Hematopoietic multipotent progenitor cell treated with erythropoietin and hydrocortisone succinate and interleukin-3 and kit ligand, for 8 days (in vitro differentiated cells): ENCODE measurements at regions not wholly inside any gene's neighbourhood (a gene's known extent, or its start where the extent isn't known, plus 50 kb on each side); places are given as distances from the start of the nearest gene placed in this dataset.
A peak's percentile ranks its signal among the peaks of the same experiment; 100 is the strongest.

Experiments
- DNase-seq: peaks from one replicate; pipeline ENCODE4 v3.0.0-alpha.2; 2015

DNA sequence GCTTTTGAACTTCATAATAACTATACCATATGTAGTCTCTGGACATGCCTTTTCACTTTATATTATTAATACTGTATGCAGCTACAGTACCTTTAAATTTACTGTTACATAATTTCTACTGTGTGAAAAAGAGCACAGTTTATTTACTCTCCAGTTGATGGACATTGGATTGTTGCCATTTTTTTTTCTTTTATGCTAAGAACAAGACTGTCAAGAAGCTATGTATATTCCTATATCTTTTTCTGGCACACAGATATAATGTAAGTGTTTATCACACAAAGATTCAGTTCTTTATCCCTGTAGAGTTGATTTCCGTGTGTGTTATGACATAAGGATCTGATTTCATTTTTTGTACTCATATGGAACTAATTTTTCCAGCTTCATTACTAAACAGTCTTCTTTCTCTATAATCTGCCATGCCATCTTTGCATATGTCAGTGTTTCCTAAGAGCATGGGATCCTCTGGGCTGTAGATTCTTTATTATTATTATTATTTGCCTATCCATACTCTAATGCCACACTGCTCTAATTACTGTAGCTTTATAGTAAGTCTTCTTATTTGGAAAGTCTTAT, 593.0 kb upstream of the ATP2B1 start:
- no peak for DNase-seq

DNA sequence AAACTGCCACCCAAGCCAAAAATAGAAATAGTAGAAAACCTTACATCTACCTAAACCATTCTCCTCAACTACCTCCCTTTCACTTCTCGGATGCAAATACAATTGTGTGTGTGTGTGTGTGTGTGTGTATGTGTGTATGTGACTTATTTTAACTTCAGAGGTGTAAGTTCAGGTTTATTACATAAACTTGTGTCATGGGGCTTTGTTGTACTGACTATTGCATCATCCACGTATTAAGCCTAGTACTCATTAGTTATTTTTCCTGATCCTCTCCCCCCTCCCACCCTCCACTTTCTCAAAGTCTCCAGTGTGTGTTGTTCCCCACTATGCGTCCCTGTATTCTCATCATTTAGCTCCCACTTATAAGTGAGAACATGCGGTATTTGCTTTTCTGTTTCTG, 592.5 kb upstream of the ATP2B1 start:
- no peak for DNase-seq

DNA sequence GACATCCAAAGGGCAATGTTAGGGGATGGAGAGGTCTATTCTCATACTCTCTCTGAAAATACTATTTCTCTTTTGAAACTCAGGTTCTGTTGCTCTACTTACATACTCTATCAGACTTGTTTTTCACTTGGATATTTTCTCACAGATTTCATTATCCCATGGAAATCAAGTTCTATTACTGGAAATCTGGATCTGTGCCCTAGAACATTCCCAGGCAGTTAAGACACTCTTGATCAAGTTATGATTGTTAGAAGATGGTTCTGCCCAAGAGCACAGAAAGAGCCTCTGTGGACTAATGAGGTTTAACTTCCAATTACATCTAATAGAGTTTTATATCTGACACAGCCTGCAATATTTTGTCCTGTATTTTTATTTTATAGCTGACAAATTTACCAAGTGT, 591.0 kb upstream of the ATP2B1 start:
- no peak for DNase-seq

DNA sequence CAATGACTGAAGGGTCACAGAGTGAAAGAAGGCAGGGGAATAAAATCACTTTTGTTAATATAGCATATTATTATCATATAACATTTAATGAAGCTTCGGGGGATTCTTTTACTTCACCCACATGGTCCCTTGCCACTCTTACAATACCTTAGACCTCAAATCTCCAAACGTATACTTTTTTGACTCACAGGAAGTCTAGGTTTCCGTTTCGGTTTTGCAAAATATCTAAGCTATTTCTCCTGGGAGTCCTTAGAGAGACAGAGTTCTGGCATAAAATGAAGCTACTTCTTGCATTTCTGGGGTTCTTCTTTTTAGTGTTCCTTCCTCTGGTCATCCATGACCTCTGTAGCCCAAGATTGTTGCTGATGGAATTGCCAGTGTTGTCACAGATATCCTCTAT, 590.5 kb upstream of the ATP2B1 start:
- no peak for DNase-seq

DNA sequence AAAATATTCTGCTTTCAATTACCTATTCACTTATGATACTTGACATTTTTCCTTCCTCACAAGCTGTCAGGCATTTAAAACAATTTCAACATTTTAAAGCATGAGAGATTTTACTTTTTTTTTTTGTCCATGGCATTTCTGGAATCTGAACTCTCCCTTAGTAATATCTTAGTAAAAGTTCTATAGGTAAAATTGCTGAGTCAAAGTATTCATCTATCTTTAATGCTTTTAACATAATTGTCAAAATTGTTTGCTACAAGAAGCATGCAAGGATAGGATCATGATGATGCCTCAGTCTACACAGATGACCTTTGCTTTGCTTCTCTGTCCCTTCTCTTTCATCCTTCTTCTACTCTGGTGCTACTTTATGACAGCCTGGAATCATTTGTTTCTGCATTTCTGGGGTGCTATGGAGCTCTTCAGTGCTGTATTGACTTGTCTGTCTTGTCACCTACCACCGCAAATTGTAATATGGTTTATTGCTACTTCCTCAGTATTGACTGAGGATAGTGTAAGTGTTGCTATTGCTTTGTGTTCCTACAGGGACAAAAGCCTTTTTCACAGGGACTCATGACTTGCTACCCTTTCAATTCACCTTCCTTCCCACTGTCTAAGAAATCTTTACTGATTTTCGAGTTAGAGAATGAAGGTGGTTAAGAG, 589.8 kb upstream of the ATP2B1 start:
- no peak for DNase-seq

DNA sequence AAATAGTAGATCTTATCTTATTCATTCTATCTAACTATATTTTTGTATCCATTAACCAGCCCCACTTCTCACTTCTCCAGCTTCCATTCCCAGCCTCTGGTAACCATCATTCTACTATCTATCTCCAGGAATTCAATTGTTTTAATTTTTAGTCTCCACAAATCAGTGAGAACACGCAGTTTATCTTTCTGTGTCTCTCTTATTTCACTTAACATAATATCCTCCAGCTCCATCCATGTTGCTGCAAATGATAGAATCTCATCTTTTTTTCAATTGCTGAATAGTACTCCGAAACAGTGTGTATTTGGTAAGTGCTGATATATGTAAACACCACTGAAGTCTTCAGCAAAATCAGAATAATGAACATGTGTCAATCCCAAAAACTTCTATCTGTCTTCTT, 587.2 kb upstream of the ATP2B1 start:
- DNase-seq: no peak

DNA sequence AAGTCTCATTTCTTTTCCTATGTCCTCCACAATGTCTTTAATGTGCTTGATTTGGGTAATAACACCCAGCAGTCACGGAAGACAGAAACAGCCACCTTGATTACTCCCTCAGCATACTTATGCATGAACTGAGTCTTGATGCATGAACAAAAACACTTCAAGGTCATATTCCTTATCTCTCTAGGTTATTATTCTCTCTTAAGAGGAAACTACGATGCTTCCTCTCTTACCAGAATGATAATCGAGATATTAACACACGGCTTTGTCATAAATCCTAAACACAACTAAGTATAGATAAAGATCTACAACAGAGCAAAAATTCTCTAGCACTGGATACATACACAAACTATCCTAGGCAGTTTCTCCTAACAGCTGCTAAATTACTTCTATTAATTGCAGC, 583.5 kb upstream of the ATP2B1 start:
- DNase-seq: no peak

DNA sequence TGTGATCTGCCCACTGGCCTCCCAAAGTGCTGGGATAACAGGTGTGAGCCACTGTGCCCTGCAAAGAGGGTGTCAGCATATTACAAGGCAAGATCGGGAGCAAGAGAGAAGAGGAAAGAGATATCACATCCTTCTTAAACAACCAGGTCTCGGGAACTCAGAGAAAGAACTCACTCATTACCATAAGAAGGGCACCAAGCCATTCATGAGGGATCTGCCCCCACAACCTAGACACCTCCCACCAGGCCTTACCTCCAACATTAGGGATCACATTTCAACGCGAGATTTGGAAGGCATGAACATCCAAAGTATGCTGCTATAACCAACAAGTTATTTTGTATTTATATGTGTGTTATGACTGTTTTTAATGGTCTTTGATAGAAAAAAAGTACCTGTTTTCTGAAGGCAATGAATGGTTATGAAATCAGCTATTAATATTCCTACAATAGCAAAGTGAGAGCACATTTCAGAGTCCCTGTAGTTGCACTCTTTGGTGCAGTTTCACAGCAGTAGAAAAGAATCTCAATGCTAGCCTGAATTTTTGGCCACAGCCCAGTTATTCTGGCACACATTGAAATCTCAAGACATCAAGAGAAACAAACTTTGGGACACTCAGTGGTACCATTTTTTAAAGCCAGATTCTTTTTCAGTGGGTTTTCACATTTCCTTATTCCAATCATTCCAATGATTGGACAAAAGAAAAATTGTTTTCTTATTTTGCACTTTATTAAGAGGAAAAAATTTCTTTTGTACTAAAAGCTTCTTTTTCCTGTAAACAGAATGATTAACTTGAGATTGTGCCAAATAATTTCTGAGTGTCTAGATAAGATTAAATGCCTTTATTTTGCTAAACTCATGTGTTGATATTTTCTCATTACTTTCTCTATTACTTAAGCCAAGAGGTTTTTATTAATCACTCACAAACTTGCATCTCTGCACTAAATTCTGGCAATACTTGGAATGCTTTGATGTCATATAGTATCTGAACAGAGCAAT, 582.6 kb upstream of the ATP2B1 start:
- no peak for DNase-seq

DNA sequence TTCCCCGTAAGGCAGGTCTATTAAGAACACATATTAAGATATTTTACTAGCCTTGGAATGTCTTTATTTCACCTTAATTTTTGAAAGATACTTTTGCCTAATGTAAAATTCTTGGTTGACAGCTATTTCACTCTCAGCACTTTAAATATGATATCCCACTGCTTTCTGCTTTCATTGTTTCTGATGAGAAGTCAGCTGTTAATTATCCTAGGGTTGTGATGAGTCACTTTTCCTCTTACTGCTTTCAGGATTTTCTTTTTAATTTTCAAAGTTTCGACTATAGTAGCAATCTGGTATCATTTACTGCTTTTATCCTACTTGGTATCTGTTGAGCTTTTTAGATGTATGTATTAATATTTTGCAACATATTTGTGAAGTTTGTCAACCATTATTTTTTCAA, 578.9 kb upstream of the ATP2B1 start:
- no peak for DNase-seq

DNA sequence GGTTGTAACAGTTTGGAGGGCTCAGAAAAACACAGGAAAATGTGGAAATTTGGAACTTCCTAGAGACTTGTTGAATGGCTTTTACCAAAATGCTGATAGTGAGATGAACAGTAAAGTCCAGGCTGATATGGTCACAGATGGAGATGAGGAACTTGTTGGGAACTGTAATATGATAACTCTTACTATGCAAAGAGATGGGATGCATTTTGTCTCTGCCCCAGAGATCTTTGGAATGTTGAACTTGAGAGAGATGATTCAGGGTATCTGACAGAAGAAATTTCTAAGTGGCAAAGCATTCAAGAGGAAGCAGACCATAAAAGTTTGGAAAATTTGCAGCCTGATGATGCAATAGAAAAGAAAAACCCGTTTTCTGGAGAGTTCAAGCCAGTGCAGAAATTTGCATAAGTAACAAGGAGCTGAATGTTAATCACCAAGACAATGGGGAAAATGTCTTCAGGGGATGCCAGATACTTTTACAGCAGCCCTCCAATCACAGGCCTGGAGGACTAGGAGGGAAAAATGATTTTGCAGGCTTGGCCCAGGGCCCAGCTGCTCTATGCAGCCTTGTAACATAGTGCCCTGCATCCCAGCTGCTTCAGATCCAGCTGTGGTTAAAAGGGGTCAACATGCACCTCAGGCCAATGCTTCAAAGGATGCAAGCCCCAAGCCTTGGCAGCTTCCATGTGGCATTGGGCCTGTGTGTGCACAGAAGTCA, 572.7 kb upstream of the ATP2B1 start:
- no peak for DNase-seq

DNA sequence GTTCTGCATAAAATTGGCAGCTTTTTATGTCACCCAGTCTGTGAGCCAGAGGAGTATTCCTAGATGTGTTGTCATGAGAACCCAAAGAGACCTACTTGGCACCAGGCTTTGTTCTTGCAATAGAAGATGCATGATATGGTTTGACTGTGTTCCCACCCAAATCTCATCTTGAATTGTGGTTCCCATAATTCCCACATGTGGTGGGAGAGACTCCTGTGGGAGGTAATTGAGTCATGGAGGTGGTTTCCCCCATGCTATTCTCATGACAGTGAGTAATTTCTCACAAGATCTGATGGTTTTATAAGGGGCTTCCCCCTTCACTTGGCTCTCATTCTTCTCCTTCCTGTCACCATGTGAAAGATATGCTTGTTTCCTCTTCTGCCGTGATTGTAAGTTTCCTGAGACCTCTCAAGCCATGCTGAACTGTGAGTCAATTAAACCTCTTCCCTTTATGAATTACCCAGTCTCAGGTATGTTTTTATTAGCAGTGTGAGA, 572.0 kb upstream of the ATP2B1 start:
- DNase-seq: no peak

DNA sequence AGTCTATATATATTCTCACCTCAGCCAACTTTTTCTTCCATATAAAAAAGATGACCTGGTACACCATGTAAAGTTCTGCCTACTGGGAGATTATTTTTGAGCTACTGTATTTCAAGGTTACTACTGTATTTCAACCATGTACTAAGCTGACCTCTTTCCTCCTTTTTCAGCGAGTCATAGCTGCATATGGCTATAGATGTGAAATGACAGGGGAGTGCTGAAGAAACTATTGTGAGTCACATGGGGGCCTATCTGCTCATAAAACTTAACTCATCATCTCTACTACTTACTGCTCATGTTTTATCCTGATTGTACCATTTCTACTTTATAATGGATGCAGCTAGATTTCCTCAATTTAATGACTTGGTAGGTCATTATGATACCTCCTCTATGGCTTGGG, 571.4 kb upstream of the ATP2B1 start:
- no peak for DNase-seq

DNA sequence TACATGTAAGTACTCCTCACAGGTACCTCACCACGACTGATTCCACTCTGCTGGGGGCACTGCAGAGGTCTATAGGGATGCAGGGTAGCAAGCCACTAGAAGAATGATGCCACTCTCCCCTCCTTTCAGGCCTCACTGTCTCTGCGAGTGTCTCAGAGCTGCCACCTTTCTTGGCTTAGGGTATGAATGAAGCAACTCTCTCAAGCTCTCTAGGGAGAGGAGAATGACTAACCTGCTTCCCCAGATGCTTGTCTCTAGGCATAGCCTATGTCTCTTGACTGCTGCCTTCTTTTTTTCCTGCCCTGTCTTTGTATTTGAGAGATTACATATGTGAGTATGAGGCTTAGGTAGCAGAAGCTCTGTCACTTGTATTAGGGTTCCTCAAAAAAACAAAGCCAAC, 566.5 kb upstream of the ATP2B1 start:
- DNase-seq: no peak

DNA sequence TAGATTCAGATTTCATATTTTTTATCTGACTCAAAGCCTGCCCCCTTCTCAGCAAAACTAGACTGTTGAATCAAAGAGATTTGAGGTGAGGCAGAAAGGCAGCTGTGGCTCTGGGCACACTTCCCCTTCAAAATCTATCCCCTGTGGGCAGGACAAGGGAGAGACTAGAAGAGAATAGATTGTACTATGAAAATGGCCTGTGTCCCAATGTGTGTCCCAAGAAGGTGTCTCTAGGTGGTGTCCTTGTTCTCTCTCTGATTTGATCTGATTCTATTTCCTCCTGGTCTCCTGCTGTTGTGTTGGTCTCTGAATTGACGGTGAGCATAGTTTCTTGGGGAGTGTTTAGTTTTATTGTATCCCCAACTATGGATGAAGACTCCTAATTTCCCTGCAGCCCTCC, 565.8 kb upstream of the ATP2B1 start:
- no peak for DNase-seq

DNA sequence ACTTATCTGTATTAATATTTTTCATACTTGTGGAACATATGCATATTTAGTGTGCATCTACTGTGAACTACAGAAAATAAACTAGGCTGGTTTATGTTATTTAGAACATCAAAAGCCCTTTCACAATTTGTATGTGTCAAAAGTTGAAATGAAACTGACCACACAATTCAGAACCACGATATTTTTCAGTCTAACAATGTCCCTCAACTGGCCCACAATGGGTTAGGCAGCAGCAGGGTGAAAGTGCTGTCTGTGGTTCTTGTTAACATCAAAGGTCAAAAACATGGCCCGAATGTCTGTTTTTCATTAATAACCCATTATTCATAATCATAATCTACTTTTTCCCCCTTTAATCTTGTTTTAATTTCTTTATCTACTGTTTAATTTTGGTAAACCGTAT, 559.9 kb upstream of the ATP2B1 start:
- no peak for DNase-seq

DNA sequence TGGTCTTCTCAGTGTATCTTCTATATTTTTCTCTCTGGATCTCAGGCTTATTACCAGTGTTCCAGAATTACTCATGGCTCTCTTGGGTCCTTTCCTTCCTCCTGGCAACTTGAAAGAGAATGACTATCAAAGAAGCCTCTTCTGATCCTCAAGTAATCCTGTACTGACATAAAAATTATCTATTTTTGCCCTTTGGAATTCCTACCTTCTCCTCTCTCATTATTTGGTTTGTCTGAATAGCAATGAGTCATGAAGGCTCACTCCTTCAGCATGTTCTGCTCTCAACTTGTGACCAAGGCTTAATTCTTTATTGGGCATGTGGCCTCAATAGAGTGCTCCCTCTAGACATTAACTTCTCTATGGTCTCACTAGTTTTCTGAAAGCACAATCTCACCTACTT, 553.6 kb upstream of the ATP2B1 start:
- no peak for DNase-seq

DNA sequence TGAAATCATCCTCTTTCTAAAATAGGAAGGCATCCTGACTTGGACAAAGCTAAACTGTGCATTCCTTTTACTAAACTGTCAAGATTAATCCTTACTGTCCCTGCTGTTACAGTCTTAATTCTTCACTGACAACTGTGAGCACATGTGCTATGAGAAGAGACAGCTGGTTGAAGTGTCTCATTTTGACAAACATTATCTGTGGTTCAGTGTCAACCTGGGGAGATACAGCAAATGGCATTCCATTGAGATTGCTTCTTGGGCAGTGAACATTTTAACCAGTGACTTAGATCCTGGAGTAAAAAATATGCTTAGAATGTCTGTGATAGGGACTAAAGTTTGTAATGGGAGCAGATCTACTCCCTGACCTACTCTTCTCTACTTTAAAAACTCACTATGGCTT, 552.6 kb upstream of the ATP2B1 start:
- no peak for DNase-seq

DNA sequence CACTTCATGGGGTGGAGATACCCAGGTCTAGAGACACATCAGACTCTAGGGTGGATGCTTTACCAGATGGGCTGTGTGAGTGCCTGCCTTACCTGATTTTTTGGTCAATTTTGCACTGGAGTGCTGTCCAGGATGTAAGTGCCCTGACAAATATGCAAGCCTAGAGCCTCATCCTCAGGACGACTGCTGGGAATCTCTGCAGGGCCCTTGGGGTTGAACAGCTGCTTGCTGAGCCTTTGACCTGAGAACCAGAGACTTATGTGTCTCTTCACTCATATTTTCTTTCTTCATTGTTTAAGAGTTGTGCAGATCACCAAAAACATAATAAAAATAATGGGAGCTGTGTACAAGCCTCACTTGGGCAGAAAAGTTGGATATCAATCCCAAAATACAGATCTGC, 551.5 kb upstream of the ATP2B1 start:
- no peak for DNase-seq

DNA sequence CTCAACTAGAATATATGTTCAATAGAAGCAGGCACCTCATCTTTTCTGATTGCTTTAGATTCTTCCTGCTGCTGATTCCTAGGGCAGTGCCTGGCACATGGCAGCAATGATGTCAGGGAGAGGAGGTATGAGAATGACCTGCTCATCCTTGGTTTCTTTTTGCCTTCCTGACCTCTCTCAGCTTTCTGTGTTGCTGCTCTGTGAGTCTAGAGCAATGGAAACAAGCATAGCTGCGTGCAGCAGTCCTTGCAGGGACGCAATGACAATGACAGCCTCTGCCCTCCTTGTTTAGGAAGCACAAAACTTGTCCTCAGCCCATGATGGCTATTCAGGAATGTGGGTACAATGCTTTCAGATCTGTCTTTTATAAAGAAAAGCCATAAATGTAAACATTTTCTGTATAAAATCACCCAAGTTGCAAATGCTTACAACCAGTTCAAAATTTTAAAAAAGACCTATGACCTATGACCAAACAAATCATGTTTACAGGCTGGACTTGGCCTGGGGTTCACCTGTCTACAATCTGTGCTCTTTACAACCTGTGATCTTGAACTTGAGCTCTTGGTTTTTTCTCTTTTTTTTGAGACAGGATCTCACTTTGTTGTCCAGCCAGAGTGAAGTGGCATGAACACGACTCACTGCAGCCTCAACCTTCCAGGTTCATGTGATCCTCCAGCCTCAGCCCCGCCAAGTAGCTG, 549.4 kb upstream of the ATP2B1 start:
- no peak for DNase-seq

DNA sequence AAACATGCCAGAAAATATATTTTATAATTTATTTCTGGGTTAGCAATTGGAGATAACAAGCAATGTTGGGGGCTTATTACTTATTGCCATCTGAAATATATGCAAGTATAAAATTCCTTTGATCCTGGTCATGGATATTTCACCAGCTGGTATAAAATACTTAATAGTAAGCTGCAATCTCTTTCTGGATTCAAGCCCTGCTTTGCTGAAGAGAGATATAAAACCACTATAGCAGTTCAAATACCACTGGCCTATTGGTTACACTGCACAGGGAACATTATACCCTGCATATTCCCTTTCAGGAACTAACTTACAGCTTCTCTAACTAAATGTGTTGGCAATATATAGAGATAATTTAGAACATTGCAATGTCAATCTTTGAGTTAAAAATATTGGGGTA, 546.2 kb upstream of the ATP2B1 start:
- DNase-seq: no peak

DNA sequence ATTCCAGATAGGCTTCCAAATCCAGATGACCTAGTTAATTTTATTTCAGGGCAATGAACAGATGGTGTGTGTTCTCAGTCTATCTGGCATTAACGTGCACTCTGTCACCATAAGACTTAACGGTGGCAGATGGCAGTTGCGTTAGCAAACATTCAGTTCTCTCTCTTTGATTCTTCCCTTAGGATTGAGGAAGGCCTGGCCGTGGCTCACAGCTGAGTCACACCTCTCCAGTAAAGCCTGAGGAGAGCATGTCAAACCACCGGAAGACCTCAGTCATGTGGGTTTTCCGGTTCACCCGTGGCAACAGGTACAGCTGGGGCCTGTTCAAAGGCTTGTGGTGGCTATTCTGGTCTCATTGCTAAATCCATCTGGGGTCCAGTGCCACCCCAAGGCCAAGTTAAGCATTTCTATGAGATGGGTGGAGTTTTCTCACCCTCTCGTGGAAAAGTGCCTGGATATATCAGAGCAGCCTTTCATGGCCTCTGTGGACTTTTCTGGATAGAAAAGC, 545.1 kb upstream of the ATP2B1 start:
- DNase-seq: peak; percentile 16

DNA sequence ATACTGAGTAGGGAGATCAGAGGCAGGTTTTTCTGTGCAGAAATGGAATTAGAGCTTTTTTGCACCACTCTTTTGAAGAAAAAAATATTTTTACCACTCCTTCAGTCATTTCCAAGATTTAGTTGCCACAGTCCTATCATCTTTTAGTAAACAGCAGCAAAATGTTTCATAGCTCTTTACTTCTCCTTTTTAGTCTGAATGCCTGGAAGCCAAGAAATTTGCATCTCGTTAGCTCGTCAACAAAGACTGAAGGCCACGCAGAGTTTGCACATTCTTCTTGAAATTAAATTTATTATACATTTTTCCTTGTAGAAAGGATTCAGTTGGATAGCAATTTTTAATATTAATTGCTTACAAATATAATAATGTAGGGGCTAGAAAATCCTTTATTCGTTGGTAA, 544.5 kb upstream of the ATP2B1 start:
- no peak for DNase-seq
